Gastroesophageal sphincter (tissue), 2 donors: ENCODE measurements at regions not wholly inside any gene's neighbourhood (a gene's known extent, or its start where the extent isn't known, plus 50 kb on each side); places are given as distances from the start of the nearest gene placed in this dataset.

Source experiments
- EP300 ChIP-seq: sonication (generic); formaldehyde crosslinking; IDR thresholded peaks from one replicate; pipeline ENCODE4 v1.6.1; 2017; ENCODE audit warnings: antibody characterized with exemption, mild to moderate bottlenecking
- POLR2A ChIP-seq, 2 donors: fragments of 450-650 bp; IDR thresholded peaks; one replicate each; pipeline ENCODE4 v1.6.1; 2017; ENCODE audit warnings: antibody characterized with exemption in 2 of 2, mild to moderate bottlenecking in 2 of 2, moderate library complexity in 1 of 2

DNA sequence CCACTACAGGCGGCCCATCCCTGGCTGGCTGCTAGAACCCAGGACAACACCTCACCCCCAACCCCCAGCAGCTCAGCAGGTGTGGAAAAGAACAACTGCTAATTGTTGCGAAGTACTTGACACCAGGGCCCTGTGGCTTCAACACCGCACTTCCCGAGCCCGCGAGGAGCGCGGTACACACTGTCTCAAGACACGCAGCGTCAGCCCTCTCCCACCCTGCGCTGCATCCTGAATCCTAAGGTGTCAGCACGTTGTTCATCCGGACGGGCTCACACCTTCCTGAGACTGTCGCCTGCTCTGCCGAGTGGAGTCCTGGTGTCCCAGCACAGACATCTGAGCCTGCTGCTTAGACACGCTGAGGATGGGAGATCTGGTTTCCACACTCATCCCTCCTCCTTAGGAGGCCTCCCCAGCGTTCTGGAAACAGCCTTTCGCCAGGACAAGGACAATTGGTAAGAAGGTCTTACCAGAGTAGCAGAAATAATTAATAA lies 1336.2 kb downstream of the BRD1 start:
- TF ChIP-seq POLR2A (IDR thresholded peaks at IDR 0.05) (no peak), EP300 (no peak)
